GM23338 (cell line): ENCODE measurements at regions not wholly inside any gene's neighbourhood (a gene's known extent, or its start where the extent isn't known, plus 50 kb on each side); places are given as distances from the start of the nearest gene placed in this dataset.

Source experiments
- ATAC-seq: fragments of 200-7000 bp; cut with Tn5 transposase; 3 replicates; pipeline ENCODE4 v1.9.1; 2020
- DNase-seq: peaks from one replicate; pipeline ENCODE4 v3.0.0-alpha.2; 2015; ENCODE audit warnings: low spot score
- H2AFZ ChIP-seq: fragments of 200-600 bp; sonication (generic); 2 replicates; pipeline ENCODE4 v1.8.0; 2016; ENCODE audit warnings: antibody characterized with exemption, mild to moderate bottlenecking, moderate library complexity
- H3F3A ChIP-seq: fragments of 200-600 bp; sonication (generic); replicated peaks from 2 replicates; pipeline ENCODE4 v1.8.0; 2017; ENCODE audit warnings: antibody characterized with exemption, mixed run types, low read depth
- H3K27ac ChIP-seq: fragments of 200-600 bp; sonication (generic); 2 replicates; pipeline ENCODE4 v1.6.1; 2016; ENCODE audit warnings: low read depth
- H3K27me3 ChIP-seq: fragments of 200-600 bp; sonication (generic); 2 replicates; pipeline ENCODE4 v1.8.0; 2016; ENCODE audit warnings: mild to moderate bottlenecking, mixed run types, moderate library complexity; ENCODE audit not compliant: insufficient read depth
- H3K36me3 ChIP-seq: fragments of 200-600 bp; sonication (generic); 2 replicates; pipeline ENCODE4 v1.8.0; 2016; ENCODE audit warnings: mild to moderate bottlenecking; ENCODE audit not compliant: insufficient read depth
- H3K4me1 ChIP-seq: fragments of 200-600 bp; sonication (generic); 2 replicates; pipeline ENCODE4 v1.8.0; 2016; ENCODE audit warnings: mild to moderate bottlenecking, moderate library complexity; ENCODE audit not compliant: insufficient read depth
- H3K4me2 ChIP-seq: fragments of 200-600 bp; sonication (generic); 2 replicates; pipeline ENCODE4 v1.7.1; 2017; ENCODE audit warnings: mixed run types
- H3K4me3 ChIP-seq: fragments of 200-600 bp; sonication (generic); 2 replicates; pipeline ENCODE4 v1.6.1; 2016; ENCODE audit warnings: mixed run types
- H3K79me2 ChIP-seq: fragments of 200-600 bp; sonication (generic); replicated peaks from 2 replicates; pipeline ENCODE4 v1.8.0; 2017; ENCODE audit warnings: mild to moderate bottlenecking; ENCODE audit not compliant: insufficient read depth
- H3K9me2 ChIP-seq: fragments of 200-600 bp; sonication (generic); 2 replicates; pipeline ENCODE4 v1.8.0; 2017; ENCODE audit not compliant: insufficient read depth
- H4K20me1 ChIP-seq: fragments of 200-600 bp; sonication (generic); replicated peaks from 2 replicates; pipeline ENCODE4 v1.8.0; 2017; ENCODE audit warnings: mild to moderate bottlenecking; ENCODE audit not compliant: insufficient read depth
- H3K27ac Mint-ChIP-seq: 2 replicates; pipeline ENCODE4 v1.8.0; 2020; ENCODE audit warnings: inconsistent platforms, mild to moderate bottlenecking, moderate library complexity, mixed read lengths
- H3K27me3 Mint-ChIP-seq: 3 replicates; pipeline ENCODE4 v1.8.0; 2022; ENCODE audit warnings: low read depth, mild to moderate bottlenecking, moderate library complexity, mixed read lengths, inconsistent platforms; ENCODE audit not compliant: insufficient read depth, poor library complexity
- H3K36me3 Mint-ChIP-seq: 3 replicates; pipeline ENCODE4 v1.8.0; 2021; ENCODE audit warnings: low read depth, mild to moderate bottlenecking, inconsistent platforms, moderate library complexity, mixed read lengths
- H3K4me1 Mint-ChIP-seq: 3 replicates; pipeline ENCODE4 v1.8.0; 2020; ENCODE audit warnings: mild to moderate bottlenecking, inconsistent platforms, mixed read lengths
- H3K4me3 Mint-ChIP-seq: 3 replicates; pipeline ENCODE4 v1.8.0; 2021; ENCODE audit warnings: moderate library complexity, mild to moderate bottlenecking, inconsistent platforms, mixed read lengths
- H3K9me3 Mint-ChIP-seq: 3 replicates; pipeline ENCODE4 v1.8.0; 2020; ENCODE audit warnings: moderate library complexity, mild to moderate bottlenecking, inconsistent platforms, mixed read lengths
- CREB1 ChIP-seq: fragments of 250-450 bp; sonication (Bioruptor Pico); IDR thresholded peaks from 2 replicates; pipeline ENCODE4 v1.5.0; 2020; ENCODE audit warnings: low read depth, mild to moderate bottlenecking, moderate library complexity
- CTCF ChIP-seq, 2 experiments: fragments of 200-600 bp in 1 of 2; sonication (generic) in 1 of 2; conservative IDR thresholded peaks; 2 replicates each; pipeline versions ENCODE4 v1.5.1 to v1.6.1; 2016 to 2017; ENCODE audit warnings: antibody characterized with exemption in 2 of 2, low read depth in 2 of 2, mild to moderate bottlenecking in 2 of 2, moderate library complexity in 1 of 2
- ETS1 ChIP-seq: IDR thresholded peaks from 2 replicates; pipeline ENCODE4 v1.6.1; 2016; ENCODE audit warnings: antibody characterized with exemption
- EZH2 ChIP-seq: fragments of 200-600 bp; sonication (generic); IDR thresholded peaks from one replicate; pipeline ENCODE4 v1.8.0; 2017; ENCODE audit warnings: antibody characterized with exemption, mild to moderate bottlenecking, low read depth; ENCODE audit not compliant: unreplicated experiment
- EZH2phosphoT487 ChIP-seq: fragments of 200-600 bp; sonication (generic); IDR thresholded peaks from one replicate; pipeline ENCODE4 v1.8.1; 2018; ENCODE audit warnings: antibody characterized with exemption; ENCODE audit not compliant: unreplicated experiment
- JUNB ChIP-seq: IDR thresholded peaks from one replicate; pipeline ENCODE4 v1.6.1; 2016; ENCODE audit warnings: antibody characterized with exemption; ENCODE audit not compliant: unreplicated experiment
- NANOG ChIP-seq: IDR thresholded peaks from 2 replicates; pipeline ENCODE4 v1.6.1; 2016; ENCODE audit warnings: antibody characterized with exemption, borderline replicate concordance
- POLR2AphosphoS5 ChIP-seq: IDR thresholded peaks from 2 replicates; pipeline ENCODE4 v1.6.1; 2016; ENCODE audit warnings: antibody characterized with exemption, low read depth
- STAT1 ChIP-seq: IDR thresholded peaks from one replicate; pipeline ENCODE4 v1.6.1; 2016; ENCODE audit warnings: antibody characterized with exemption; ENCODE audit not compliant: unreplicated experiment
- ZNF114 ChIP-seq: fragments of 250-450 bp; sonication (Bioruptor Pico); IDR thresholded peaks from 2 replicates; pipeline ENCODE4 v1.5.0; 2020; ENCODE audit warnings: mild to moderate bottlenecking, moderate library complexity
- ZNF331 ChIP-seq: fragments of 250-450 bp; sonication (Bioruptor Pico); IDR thresholded peaks from 2 replicates; pipeline ENCODE4 v1.5.0; 2020; ENCODE audit warnings: low read depth, mild to moderate bottlenecking, moderate library complexity
- ZNF462 ChIP-seq: fragments of 250-450 bp; sonication (Bioruptor Pico); IDR thresholded peaks from 2 replicates; pipeline ENCODE4 v1.5.0; 2020; ENCODE audit warnings: mild to moderate bottlenecking, moderate library complexity

DNA sequence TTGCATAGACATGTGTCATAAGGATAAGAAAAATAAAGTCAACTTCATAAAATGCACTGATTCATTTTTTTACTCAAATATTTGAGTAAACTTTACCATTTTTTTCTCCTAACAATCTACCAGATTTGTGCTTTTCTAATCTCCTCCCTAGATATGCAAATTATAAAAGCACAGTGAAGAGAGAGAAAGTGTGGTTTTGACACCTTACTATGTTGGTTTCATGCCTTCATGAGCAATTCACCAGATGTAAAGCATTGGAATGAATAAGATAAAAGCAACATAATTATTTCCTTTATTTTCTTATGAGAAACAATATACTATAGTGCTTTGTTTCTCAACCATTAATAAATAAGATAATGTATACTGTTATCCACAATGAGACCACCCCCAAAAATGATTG lies 432.5 kb upstream of the PCDH15 start:
- no peaks in the 10 kb centered on the region for H3F3A ChIP-seq
- H3K27me3 ChIP-seq, result no peaks in the 10 kb centered on the region
- Mint-ChIP-seq H3K36me3 (no peaks in the 10 kb centered on the region), H3K9me3 (no peaks in the 10 kb centered on the region), H3K27me3 (no peaks in the 10 kb centered on the region), H3K4me3 (no peak overlapping the region), H3K4me1 (no peaks in the 10 kb centered on the region), H3K27ac (no peak overlapping the region)
- no peaks in the 10 kb centered on the region for H4K20me1 ChIP-seq
- H3K4me1 ChIP-seq, result no peaks in the 10 kb centered on the region
- DNase-seq (no peak), ATAC-seq (no peak)
- no peaks in the 10 kb centered on the region for H3K36me3 ChIP-seq
- no peak for TF ChIP-seq STAT1
- TF ChIP-seq JUNB, result no peak
- no peak for TF ChIP-seq CTCF (conservative IDR thresholded peaks at IDR 0.05; ENCODE audit: low read depth in 2 of 2)
- no peak for TF ChIP-seq ETS1
- TF ChIP-seq CREB1, result no peak
- TF ChIP-seq EZH2, result no peak
- no peak for TF ChIP-seq EZH2phosphoT487
- no peak for TF ChIP-seq NANOG
- TF ChIP-seq POLR2AphosphoS5, result no peak
- no peak for TF ChIP-seq ZNF331 (CRISPR knock-in tag)
- TF ChIP-seq ZNF114 (CRISPR knock-in tag), result no peak
- no peak for TF ChIP-seq ZNF462 (CRISPR knock-in tag)
- no peak overlapping the region for H3K27ac ChIP-seq
- no peak overlapping the region for H3K4me2 ChIP-seq
- H3K79me2 ChIP-seq, result no peaks in the 10 kb centered on the region
- no peak overlapping the region for H2AFZ ChIP-seq
- H3K4me3 ChIP-seq, result no peak overlapping the region
- H3K9me2 ChIP-seq, result no peaks in the 10 kb centered on the region
